K562 (cell line): ENCODE measurements at regions not wholly inside any gene's neighbourhood (a gene's known extent, or its start where the extent isn't known, plus 50 kb on each side); places are given as distances from the start of the nearest gene placed in this dataset.
A peak's percentile ranks its signal among the peaks of the same experiment; 100 is the strongest.

Experiments used
- ATAC-seq: fragments of 200-7000 bp; cut with Tn5 transposase; 3 replicates; pipeline ENCODE4 v1.9.1; 2020; ENCODE audit warnings: moderate library complexity
- BruUV-seq: library from RNA; stranded (reverse); fragments of 400-500 nt; replicated peaks from 2 replicates; lab custom pipeline; 2021; lab: Mats Ljungman, UMichigan
- CTCF ChIA-PET: fragments of 300-600 bp; formaldehyde crosslinking; extraction: SDS; loops from one replicate; lab custom pipeline; 2021; ENCODE audit warnings: low intra/inter-chr PET ratio; lab: Yijun Ruan, JAX
- POLR2A ChIA-PET: fragments of 300-600, 350-650 bp; sonication (Branson Sonifier 250); formaldehyde crosslinking; extraction: SDS; loops from one replicate; lab custom pipeline; 2021; ENCODE audit warnings: antibody characterized with exemption, inconsistent platforms; lab: Yijun Ruan, JAX
- DNase-seq, 4 experiments: peaks; one replicate each; pipeline versions ENCODE4 v3.0.0 to v3.0.0-alpha.2; 2011 to 2018; ENCODE audit warnings: low spot score in 3 of 4, mixed read lengths in 3 of 4; ENCODE audit errors: extremely low read depth in 1 of 4
- FAIRE-seq: peaks from 2 replicates; lab custom pipeline; 2011; peaks lifted over from hg19 to GRCh38; lab: Jason Lieb, UNC
- H2AFZ ChIP-seq: 2 replicates; pipeline ENCODE4 v1.6.0; 2011; ENCODE audit warnings: low read depth, low read length, control low read depth, inconsistent platforms
- H3K27ac ChIP-seq: fragments of 200-600 bp; 3 replicates; pipeline ENCODE4 v1.8.0; 2011; ENCODE audit warnings: low read depth, mild to moderate bottlenecking, control low read depth, inconsistent platforms, low read length, moderate library complexity, mixed read lengths; ENCODE audit errors: extremely low read depth
- H3K27me3 ChIP-seq, 2 experiments: fragments of 300-600 bp in 1 of 2; 2 replicates in 1 of 2; 3 replicates in 1 of 2; pipeline versions ENCODE4 v1.6.0 to v1.8.0; 2011; ENCODE audit warnings: inconsistent platforms in 2 of 2, low read length in 2 of 2, mild to moderate bottlenecking in 1 of 2, mixed read lengths in 1 of 2, moderate library complexity in 1 of 2; ENCODE audit not compliant: control insufficient read depth in 2 of 2, insufficient read depth in 2 of 2
- H3K36me3 ChIP-seq: fragments of 300-600 bp; 3 replicates; pipeline ENCODE4 v1.8.0; 2011; ENCODE audit warnings: mild to moderate bottlenecking, low read length, inconsistent platforms; ENCODE audit not compliant: control insufficient read depth, insufficient read depth
- H3K4me1 ChIP-seq, 2 experiments: fragments of 200-600 bp in 1 of 2; replicated peaks in 1 of 2; 2 replicates in 1 of 2; 3 replicates in 1 of 2; pipeline versions ENCODE4 v1.5.1 to v1.8.0; 2011; ENCODE audit warnings: inconsistent platforms in 2 of 2, low read length in 2 of 2, mild to moderate bottlenecking in 1 of 2, mixed read lengths in 1 of 2, moderate library complexity in 1 of 2; ENCODE audit not compliant: control insufficient read depth in 2 of 2, insufficient read depth in 2 of 2
- H3K4me2 ChIP-seq: 2 replicates; pipeline ENCODE4 v1.6.1; 2011; ENCODE audit warnings: low read length, control low read depth, inconsistent platforms, mixed read lengths; ENCODE audit not compliant: insufficient read depth
- H3K4me3 ChIP-seq: fragments of 200-600 bp; sonication (generic), shearing (Covaris generic); 2 replicates; pipeline ENCODE4 v1.5.1; 2016; ENCODE audit warnings: control low read depth, inconsistent platforms
- H3K79me2 ChIP-seq: fragments of 200-600 bp; 3 replicates; pipeline ENCODE4 v1.8.0; 2011; ENCODE audit warnings: low read length, inconsistent platforms; ENCODE audit not compliant: control insufficient read depth, insufficient read depth
- H3K9ac ChIP-seq, 2 experiments: 2 replicates each; pipeline versions ENCODE4 v1.6.0 to v1.6.1; 2011; ENCODE audit warnings: low read depth in 2 of 2, low read length in 2 of 2, control low read depth in 1 of 2, inconsistent platforms in 1 of 2, mild to moderate bottlenecking in 1 of 2, mixed read lengths in 1 of 2; ENCODE audit not compliant: insufficient read depth in 1 of 2
- H3K9me1 ChIP-seq: one replicate; pipeline ENCODE4 v1.6.0; 2011; ENCODE audit warnings: inconsistent platforms, mild to moderate bottlenecking, low read length, moderate library complexity; ENCODE audit not compliant: control insufficient read depth, insufficient read depth
- H3K9me3 ChIP-seq: replicated peaks from 2 replicates; pipeline ENCODE4 v1.5.1; 2011; ENCODE audit warnings: low read depth, low read length, inconsistent platforms; ENCODE audit not compliant: control insufficient read depth, insufficient read depth
- H4K20me1 ChIP-seq: replicated peaks from 2 replicates; pipeline ENCODE4 v1.6.1; 2011; ENCODE audit warnings: low read length, inconsistent platforms, mixed read lengths; ENCODE audit not compliant: control insufficient read depth, insufficient read depth
- FIP1L1 ChIP-seq: fragments of 200-400 bp; formaldehyde crosslinking; IDR thresholded peaks from 2 replicates; pipeline ENCODE4 v1.6.1; 2018; ENCODE audit warnings: mild to moderate bottlenecking, low read depth, low read length; ENCODE audit not compliant: poor library complexity, severe bottlenecking
- MAFG ChIP-seq: fragments of 450-650 bp; conservative IDR thresholded peaks from 2 replicates; pipeline ENCODE4 v1.6.1; 2016; ENCODE audit warnings: missing genetic modification characterization, missing compliant biosample characterization
- ZFX ChIP-seq: sonication (generic); formaldehyde crosslinking; IDR thresholded peaks from 2 replicates; pipeline ENCODE4 v1.8.0; 2022; ENCODE audit warnings: mild to moderate bottlenecking, missing genetic modification reagents, moderate library complexity
- ZNF778 ChIP-seq: fragments of 450-650 bp; formaldehyde crosslinking; IDR thresholded peaks from 2 replicates; pipeline ENCODE4 v1.4.0; 2020; ENCODE audit warnings: mild to moderate bottlenecking, moderate library complexity
- WGBS: fragments of 100-300 bp; shearing (Covaris generic); methylation state at CpG from one replicate; pipeline ENCODE4 v1.1.6; 2016; ENCODE audit warnings: low coverage, mixed read lengths; ENCODE audit not compliant: insufficient coverage; ENCODE audit errors: missing lambda C conversion rate; 5-methylcytosine and 5-hydroxymethylcytosine counted together
- in situ Hi-C: fragments of 300-500 bp; cut with MboI; formaldehyde crosslinking; loops from 4 replicates; pipeline ENCODE4 v1.15.0; 2018; ENCODE audit warnings: inconsistent platforms, mixed read lengths
- intact Hi-C: fragments of 100-400 bp; cut with micrococcal nuclease; formaldehyde crosslinking; loops from 2 replicates; pipeline ENCODE4 v1.14.2; 2022
- TF ChIP-seq, protein P1 (sequence below): IDR thresholded peaks from 2 replicates; pipeline ENCODE4 v1.6.1; 2011; ENCODE audit warnings: borderline replicate concordance, low read depth, mild to moderate bottlenecking, moderate library complexity, low read length; ENCODE audit not compliant: insufficient read depth, poor library complexity, severe bottlenecking
- TF ChIP-seq, protein P2 (sequence below): IDR thresholded peaks from 3 replicates; pipeline ENCODE4 v1.6.1; 2011; ENCODE audit warnings: borderline replicate concordance, mild to moderate bottlenecking; ENCODE audit not compliant: insufficient read length, insufficient read depth
- TF ChIP-seq, protein P3 (sequence below), 3 experiments: IDR thresholded peaks in 2 of 3; conservative IDR thresholded peaks in 1 of 3; 2 replicates each; pipeline ENCODE4 v1.5.1; 2011 to 2012; ENCODE audit warnings: low read length in 3 of 3, mild to moderate bottlenecking in 3 of 3, control low read depth in 2 of 3, improper control_type of control experiment in 1 of 3, inconsistent platforms in 1 of 3, low read depth in 1 of 3, mixed read lengths in 1 of 3, moderate library complexity in 1 of 3; ENCODE audit not compliant: insufficient read depth in 2 of 3

DNA sequence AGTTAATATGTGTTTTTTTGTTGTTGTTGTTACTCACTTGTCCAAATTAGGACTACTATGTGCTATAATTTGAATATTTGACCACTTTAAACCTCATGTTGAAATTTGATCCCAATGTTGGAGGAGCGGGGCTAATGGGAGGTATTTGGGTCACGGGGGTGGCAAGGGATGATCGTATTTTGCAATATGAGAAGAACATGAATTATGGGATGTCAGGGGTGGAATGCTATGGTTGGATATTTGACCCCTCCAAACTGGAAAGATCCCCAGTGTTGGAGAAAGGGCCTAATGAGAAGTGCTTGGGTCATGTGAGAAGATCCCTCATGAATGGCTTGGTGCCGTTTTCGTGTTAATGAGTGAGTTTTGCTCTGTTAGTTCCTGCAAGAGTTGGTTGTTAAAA is 119.8 kb downstream of the NUDT12 start (continued):
- TF ChIP-seq, protein P1, sequence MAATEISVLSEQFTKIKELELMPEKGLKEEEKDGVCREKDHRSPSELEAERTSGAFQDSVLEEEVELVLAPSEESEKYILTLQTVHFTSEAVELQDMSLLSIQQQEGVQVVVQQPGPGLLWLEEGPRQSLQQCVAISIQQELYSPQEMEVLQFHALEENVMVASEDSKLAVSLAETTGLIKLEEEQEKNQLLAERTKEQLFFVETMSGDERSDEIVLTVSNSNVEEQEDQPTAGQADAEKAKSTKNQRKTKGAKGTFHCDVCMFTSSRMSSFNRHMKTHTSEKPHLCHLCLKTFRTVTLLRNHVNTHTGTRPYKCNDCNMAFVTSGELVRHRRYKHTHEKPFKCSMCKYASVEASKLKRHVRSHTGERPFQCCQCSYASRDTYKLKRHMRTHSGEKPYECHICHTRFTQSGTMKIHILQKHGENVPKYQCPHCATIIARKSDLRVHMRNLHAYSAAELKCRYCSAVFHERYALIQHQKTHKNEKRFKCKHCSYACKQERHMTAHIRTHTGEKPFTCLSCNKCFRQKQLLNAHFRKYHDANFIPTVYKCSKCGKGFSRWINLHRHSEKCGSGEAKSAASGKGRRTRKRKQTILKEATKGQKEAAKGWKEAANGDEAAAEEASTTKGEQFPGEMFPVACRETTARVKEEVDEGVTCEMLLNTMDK = no peak
- TF ChIP-seq, protein P2, sequence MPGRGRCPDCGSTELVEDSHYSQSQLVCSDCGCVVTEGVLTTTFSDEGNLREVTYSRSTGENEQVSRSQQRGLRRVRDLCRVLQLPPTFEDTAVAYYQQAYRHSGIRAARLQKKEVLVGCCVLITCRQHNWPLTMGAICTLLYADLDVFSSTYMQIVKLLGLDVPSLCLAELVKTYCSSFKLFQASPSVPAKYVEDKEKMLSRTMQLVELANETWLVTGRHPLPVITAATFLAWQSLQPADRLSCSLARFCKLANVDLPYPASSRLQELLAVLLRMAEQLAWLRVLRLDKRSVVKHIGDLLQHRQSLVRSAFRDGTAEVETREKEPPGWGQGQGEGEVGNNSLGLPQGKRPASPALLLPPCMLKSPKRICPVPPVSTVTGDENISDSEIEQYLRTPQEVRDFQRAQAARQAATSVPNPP = no peak

DNA sequence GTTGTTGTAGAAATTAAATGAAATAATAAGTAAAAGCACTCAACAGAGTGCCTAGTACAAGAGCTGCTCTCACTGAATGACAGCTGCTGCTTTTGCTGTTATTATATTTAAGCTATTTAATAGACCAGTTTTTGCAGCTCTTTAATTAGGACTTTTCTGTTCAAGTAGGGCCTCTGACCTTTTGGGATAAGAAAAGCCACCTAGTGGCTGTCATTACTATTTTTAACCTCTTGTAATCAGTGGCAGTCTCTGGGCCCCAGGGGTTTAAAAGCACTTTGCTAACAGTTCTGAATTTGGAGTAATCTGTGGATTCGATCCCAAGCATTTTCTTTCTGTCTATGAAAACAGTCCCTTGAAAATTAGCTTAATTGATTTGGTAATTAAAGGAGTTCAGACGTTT is 121.1 kb downstream of the NUDT12 start:
- Histone ChIP-seq H3K36me3 (no peaks in the 10 kb centered on the region), H4K20me1 (no peaks in the 10 kb centered on the region), H3K79me2 (no peaks in the 10 kb centered on the region), H3K9me1 (no peaks in the 10 kb centered on the region), H3K4me3 (no peak overlapping the region), H3K9ac (no peak overlapping the region), H3K27me3 (no peaks in the 10 kb centered on the region), H3K4me2 (no peak overlapping the region), H2AFZ (no peak overlapping the region), H3K27ac (no peak overlapping the region), H3K4me1 (no peaks in the 10 kb centered on the region), H3K9me3 (no peaks in the 10 kb centered on the region; the same call in 1 of the 2 replicates)
- intact Hi-C loops = no loop called here
- CTCF ChIA-PET = no interaction called here
- FAIRE-seq = no peak
- ATAC-seq = no peak
- BruUV-seq = no TSS peak
- 3% methylated on average over 2 of the region's 2 CpGs for WGBS
- in situ Hi-C loops = no loop called here
- peak in 2 of 4 experiments; percentile 12 to 15 for DNase-seq
- POLR2A ChIA-PET = no interaction called here
- no peak for TF ChIP-seq FIP1L1
- TF ChIP-seq, protein P3, sequence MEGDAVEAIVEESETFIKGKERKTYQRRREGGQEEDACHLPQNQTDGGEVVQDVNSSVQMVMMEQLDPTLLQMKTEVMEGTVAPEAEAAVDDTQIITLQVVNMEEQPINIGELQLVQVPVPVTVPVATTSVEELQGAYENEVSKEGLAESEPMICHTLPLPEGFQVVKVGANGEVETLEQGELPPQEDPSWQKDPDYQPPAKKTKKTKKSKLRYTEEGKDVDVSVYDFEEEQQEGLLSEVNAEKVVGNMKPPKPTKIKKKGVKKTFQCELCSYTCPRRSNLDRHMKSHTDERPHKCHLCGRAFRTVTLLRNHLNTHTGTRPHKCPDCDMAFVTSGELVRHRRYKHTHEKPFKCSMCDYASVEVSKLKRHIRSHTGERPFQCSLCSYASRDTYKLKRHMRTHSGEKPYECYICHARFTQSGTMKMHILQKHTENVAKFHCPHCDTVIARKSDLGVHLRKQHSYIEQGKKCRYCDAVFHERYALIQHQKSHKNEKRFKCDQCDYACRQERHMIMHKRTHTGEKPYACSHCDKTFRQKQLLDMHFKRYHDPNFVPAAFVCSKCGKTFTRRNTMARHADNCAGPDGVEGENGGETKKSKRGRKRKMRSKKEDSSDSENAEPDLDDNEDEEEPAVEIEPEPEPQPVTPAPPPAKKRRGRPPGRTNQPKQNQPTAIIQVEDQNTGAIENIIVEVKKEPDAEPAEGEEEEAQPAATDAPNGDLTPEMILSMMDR (IDR thresholded peaks at IDR 0.05 in 2 of 3, conservative IDR thresholded peaks at IDR 0.05 in 1 of 3; ENCODE audit: insufficient read depth in 2 of 3, low read depth in 1 of 3, low read length in 3 of 3) = peak in 1 of 3 experiments; percentile 5; a peak in 1 of 6 replicates
- no peak for TF ChIP-seq MAFG (tag)
- TF ChIP-seq ZFX (CRISPR knock-in tag) = no peak
- TF ChIP-seq ZNF778 (CRISPR knock-in tag) = no peak
